BLaER1 treated with 17β-estradiol and CSF1 and Interleukin-3, amounts not matched to agents 10 nM and 100 nM (cell line): ENCODE measurements at regions not wholly inside any gene's neighbourhood (a gene's known extent, or its start where the extent isn't known, plus 50 kb on each side); places are given as distances from the start of the nearest gene placed in this dataset.
"Not testable (repeated sequence)": the region's sequence is repeated elsewhere in the genome, so short reads cannot be mapped to it uniquely, and the experiment has no call there.

Experiments used
- H3K27ac ChIP-seq, 11 experiments: shearing (Covaris generic); formaldehyde crosslinking; 2 replicates each; pipeline ENCODE4 v1.8.1; 2022
- H3K27me3 ChIP-seq, 11 experiments: shearing (Covaris generic); formaldehyde crosslinking; 2 replicates each; pipeline ENCODE4 v1.8.1; 2022
- H3K36me3 ChIP-seq, 11 experiments: shearing (Covaris generic); formaldehyde crosslinking; 2 replicates each; pipeline ENCODE4 v1.8.1; 2022
- H3K4me1 ChIP-seq, 10 experiments: shearing (Covaris generic); formaldehyde crosslinking; 2 replicates each; pipeline ENCODE4 v1.8.1; 2022
- H3K4me2 ChIP-seq, 11 experiments: shearing (Covaris generic); formaldehyde crosslinking; 2 replicates each; pipeline ENCODE4 v1.8.1; 2022
- H3K4me3 ChIP-seq, 10 experiments: shearing (Covaris generic); formaldehyde crosslinking; 2 replicates each; pipeline ENCODE4 v1.8.1; 2022
- H3K9ac ChIP-seq, 11 experiments: shearing (Covaris generic); formaldehyde crosslinking; 2 replicates each; pipeline ENCODE4 v1.8.1; 2022
- H3K9me3 ChIP-seq, 11 experiments: shearing (Covaris generic); formaldehyde crosslinking; replicated peaks in 1 of 11; 2 replicates each; pipeline ENCODE4 v1.8.1; 2022
- H4K20me1 ChIP-seq, 11 experiments: shearing (Covaris generic); formaldehyde crosslinking; 2 replicates each; pipeline ENCODE4 v1.8.1; 2022
- Cebpa-rat ChIP-seq, 11 experiments: shearing (Covaris generic); IDR thresholded peaks; 2 replicates each; pipeline ENCODE4 v1.8.1; 2022

GRCh38 chr5:125981016-125981415, 442.2 kb upstream of the GRAMD2B start:
- no peaks in the 10 kb centered on the region for H3K4me1 ChIP-seq
- H3K9me3 ChIP-seq: no peaks in the 10 kb centered on the region
- no peak overlapping the region for H3K4me2 ChIP-seq
- H3K36me3 ChIP-seq: no peaks in the 10 kb centered on the region
- no peak for TF ChIP-seq Cebpa-rat (IDR thresholded peaks at IDR 0.05)
- H3K4me3 ChIP-seq: no peak overlapping the region
- no peaks in the 10 kb centered on the region for H4K20me1 ChIP-seq
- H3K9ac ChIP-seq: no peak overlapping the region
- H3K27me3 ChIP-seq: no peaks in the 10 kb centered on the region
- H3K27ac ChIP-seq: no peak overlapping the region

GRCh38 chr5:125987677-125988255, 435.4 kb upstream of the GRAMD2B start:
- no peak for TF ChIP-seq Cebpa-rat (IDR thresholded peaks at IDR 0.05)
- no peaks in the 10 kb centered on the region for H3K4me1 ChIP-seq
- no peak overlapping the region for H3K4me3 ChIP-seq
- H3K36me3 ChIP-seq: no peaks in the 10 kb centered on the region
- H3K27me3 ChIP-seq: no peaks in the 10 kb centered on the region
- no peaks in the 10 kb centered on the region for H4K20me1 ChIP-seq
- H3K4me2 ChIP-seq: no peak overlapping the region
- H3K27ac ChIP-seq: no peak overlapping the region
- no peaks in the 10 kb centered on the region for H3K9me3 ChIP-seq
- no peak overlapping the region for H3K9ac ChIP-seq

GRCh38 chr5:125992050-125992449, 431.2 kb upstream of the GRAMD2B start:
- Histone ChIP-seq H3K4me3 (no peak overlapping the region), H3K9ac (no peak overlapping the region), H3K9me3 (no peaks in the 10 kb centered on the region), H3K27ac (no peak overlapping the region), H3K4me2 (no peak overlapping the region), H3K27me3 (no peaks in the 10 kb centered on the region), H3K4me1 (no peaks in the 10 kb centered on the region), H3K36me3 (no peaks in the 10 kb centered on the region), H4K20me1 (no peaks in the 10 kb centered on the region)
- no peak for TF ChIP-seq Cebpa-rat (IDR thresholded peaks at IDR 0.05)

- not testable (repeated sequence) for H4K20me1 ChIP-seq, H3K9ac ChIP-seq, H3K4me1 ChIP-seq, H3K27ac ChIP-seq, H3K9me3 ChIP-seq, H3K4me2 ChIP-seq, H3K4me3 ChIP-seq, H3K27me3 ChIP-seq, H3K36me3 ChIP-seq
Observed at GRCh38 chr5:125999271-126000030, 423.8 kb upstream of the GRAMD2B start.

DNA sequence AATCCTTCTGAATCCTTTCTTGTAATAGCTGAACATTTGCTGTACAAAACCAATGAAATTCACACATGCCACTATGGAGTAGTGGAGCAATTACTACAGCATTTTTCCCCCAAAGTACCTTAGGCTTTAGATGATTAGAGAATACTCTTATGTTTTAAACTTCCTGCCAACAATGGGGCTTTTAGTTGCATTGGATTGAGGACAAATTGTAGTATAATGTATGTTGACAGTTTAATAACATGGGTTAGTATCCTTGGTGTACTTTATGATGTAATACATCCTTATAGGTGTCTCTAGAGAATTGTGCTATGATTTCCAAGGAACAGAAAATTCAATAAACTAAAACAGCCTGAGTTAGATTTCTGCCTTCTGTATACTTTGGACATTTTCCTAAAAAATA, 422.7 kb upstream of the GRAMD2B start:
- Histone ChIP-seq H3K27me3 (no peaks in the 10 kb centered on the region), H3K4me3 (no peak overlapping the region), H3K9ac (no peak overlapping the region), H3K27ac (no peak overlapping the region), H3K36me3 (no peaks in the 10 kb centered on the region), H3K4me1 (no peaks in the 10 kb centered on the region), H3K9me3 (no peaks in the 10 kb centered on the region; a peak in 1 of 22 replicates), H3K4me2 (no peak overlapping the region), H4K20me1 (no peaks in the 10 kb centered on the region)
- no peak for TF ChIP-seq Cebpa-rat (IDR thresholded peaks at IDR 0.05)

DNA sequence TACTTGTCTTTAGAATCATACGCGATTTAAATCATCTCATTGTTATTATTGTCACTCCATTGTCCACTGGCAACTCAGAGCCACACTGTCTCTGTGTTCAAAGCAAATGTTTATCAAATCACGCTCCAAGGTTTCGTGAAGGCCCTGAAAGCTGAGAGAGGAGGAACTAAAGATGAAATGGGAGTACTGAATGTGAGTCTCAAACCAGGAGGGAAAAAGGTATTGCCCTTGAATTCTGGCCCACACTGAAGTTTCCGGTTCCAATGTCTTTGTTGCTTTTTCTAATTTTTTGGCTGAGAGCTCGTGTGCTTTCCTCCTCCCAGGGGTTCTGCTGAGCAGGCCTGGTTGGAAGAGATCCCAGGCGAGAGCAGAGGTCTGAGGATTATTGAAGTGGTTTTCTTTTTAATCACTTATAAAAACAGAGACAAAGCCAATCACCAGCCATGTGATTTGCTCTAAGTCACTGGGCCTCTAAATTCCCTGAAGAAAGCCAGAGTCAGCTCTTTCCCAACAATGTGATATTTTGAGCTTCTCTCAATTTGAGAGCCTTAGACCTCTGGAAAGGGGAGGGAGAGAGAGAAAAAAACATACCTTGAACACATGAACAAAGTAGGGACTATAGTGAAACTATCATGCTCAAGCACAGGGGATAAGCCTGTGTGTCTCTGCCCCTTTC, 420.8 kb upstream of the GRAMD2B start:
- H3K9me3 ChIP-seq: no peaks in the 10 kb centered on the region; a peak in 1 of 22 replicates
- no peaks in the 10 kb centered on the region for H3K27me3 ChIP-seq
- no peak overlapping the region for H3K4me2 ChIP-seq
- no peaks in the 10 kb centered on the region for H3K36me3 ChIP-seq
- H3K4me1 ChIP-seq: no peaks in the 10 kb centered on the region
- H3K4me3 ChIP-seq: no peak overlapping the region
- no peak for TF ChIP-seq Cebpa-rat (IDR thresholded peaks at IDR 0.05)
- no peaks in the 10 kb centered on the region for H4K20me1 ChIP-seq
- H3K9ac ChIP-seq: no peak overlapping the region
- no peak overlapping the region for H3K27ac ChIP-seq

DNA sequence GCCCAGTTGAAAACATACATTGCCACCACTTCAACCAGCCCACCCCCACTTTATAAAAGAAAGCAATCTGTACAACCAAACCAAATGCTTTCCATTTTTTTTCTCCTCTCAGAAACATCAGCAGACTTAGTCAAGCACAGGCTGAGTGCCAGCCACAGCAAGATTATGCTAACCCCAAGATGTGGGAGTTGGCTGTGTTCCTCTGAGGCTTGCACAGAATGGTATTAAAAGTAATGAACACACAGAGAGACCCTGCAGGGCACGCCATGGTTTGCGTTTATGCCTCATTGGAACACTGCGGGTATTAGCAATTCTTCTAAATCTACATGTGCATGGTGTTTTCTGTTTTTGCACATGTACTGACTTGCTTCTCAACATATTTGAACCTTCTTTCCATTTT, 419.9 kb upstream of the GRAMD2B start:
- Histone ChIP-seq H3K4me1 (no peaks in the 10 kb centered on the region), H3K4me2 (no peak overlapping the region), H3K4me3 (no peak overlapping the region), H4K20me1 (no peaks in the 10 kb centered on the region), H3K9me3 (no peaks in the 10 kb centered on the region), H3K27me3 (no peaks in the 10 kb centered on the region), H3K27ac (no peak overlapping the region), H3K36me3 (no peaks in the 10 kb centered on the region), H3K9ac (no peak overlapping the region)
- TF ChIP-seq Cebpa-rat (IDR thresholded peaks at IDR 0.05): no peak

DNA sequence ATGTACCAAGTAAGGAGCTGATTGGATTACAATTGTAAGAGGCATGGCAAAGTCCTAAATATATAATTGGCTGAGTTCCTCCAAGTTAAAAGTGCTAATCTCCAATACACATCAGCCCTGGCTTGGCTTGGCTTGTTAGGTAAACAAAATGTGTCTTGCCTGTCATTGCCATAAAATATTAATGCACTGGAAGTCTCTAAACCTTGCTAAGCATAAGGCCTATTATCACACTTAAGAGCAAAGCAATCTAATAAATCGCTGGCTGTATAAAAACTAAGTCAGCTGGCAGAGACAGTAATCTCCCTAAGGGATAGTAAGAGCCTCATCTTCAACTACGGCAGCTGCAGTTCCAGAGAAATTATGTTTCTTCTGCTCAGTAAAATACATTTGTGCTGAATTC, 418.6 kb upstream of the GRAMD2B start:
- Histone ChIP-seq H3K36me3 (no peaks in the 10 kb centered on the region), H3K27ac (no peak overlapping the region), H3K9me3 (no peaks in the 10 kb centered on the region), H3K4me3 (no peak overlapping the region), H3K4me2 (no peak overlapping the region), H4K20me1 (no peaks in the 10 kb centered on the region), H3K27me3 (no peaks in the 10 kb centered on the region), H3K4me1 (no peaks in the 10 kb centered on the region), H3K9ac (no peak overlapping the region)
- TF ChIP-seq Cebpa-rat (IDR thresholded peaks at IDR 0.05): no peak

- no peaks in the 10 kb centered on the region for H3K36me3 ChIP-seq
- TF ChIP-seq Cebpa-rat (IDR thresholded peaks at IDR 0.05): no peak
- H4K20me1 ChIP-seq: no peaks in the 10 kb centered on the region
- H3K4me3 ChIP-seq: no peak overlapping the region
- no peak overlapping the region for H3K27ac ChIP-seq
- H3K27me3 ChIP-seq: no peaks in the 10 kb centered on the region
- no peaks in the 10 kb centered on the region for H3K4me1 ChIP-seq
- no peak overlapping the region for H3K9ac ChIP-seq
- H3K4me2 ChIP-seq: no peak overlapping the region
- H3K9me3 ChIP-seq: no peaks in the 10 kb centered on the region
Observed at GRCh38 chr5:126007841-126008240, 415.4 kb upstream of the GRAMD2B start.

- H3K27me3 ChIP-seq: no peaks in the 10 kb centered on the region
- H3K36me3 ChIP-seq: no peaks in the 10 kb centered on the region
- no peak overlapping the region for H3K4me3 ChIP-seq
- no peaks in the 10 kb centered on the region for H4K20me1 ChIP-seq
- H3K4me1 ChIP-seq: peaks cover 0 to 3% (median 1%) of the 10 kb centered on the region in 10 experiments; a peak in 7 of 20 replicates
- no peak for TF ChIP-seq Cebpa-rat (IDR thresholded peaks at IDR 0.05)
- H3K4me2 ChIP-seq: no peak overlapping the region
- H3K27ac ChIP-seq: no peak overlapping the region
- no peaks in the 10 kb centered on the region for H3K9me3 ChIP-seq
- H3K9ac ChIP-seq: no peak overlapping the region
Observed at GRCh38 chr5:126009566-126009965, 413.6 kb upstream of the GRAMD2B start.

DNA sequence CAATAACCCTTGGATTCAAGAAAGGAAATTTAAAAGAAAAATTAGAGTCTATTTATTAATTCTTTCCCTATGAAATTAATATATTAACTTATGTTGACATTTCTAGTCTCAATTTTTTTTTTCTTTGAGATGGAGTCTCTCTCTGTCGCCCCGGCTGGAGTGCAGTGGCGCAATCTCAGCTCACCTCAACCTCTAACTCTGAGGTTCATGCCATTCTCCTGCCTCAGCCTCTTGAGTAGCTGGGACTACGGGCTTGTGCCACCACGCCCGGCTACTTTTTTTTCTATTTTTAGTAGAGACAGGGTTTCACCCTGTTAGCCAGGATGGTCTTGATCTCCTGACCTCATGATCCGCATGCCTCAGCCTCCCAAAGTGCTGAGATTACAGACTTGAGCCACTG, 411.7 kb upstream of the GRAMD2B start:
- H3K36me3 ChIP-seq, H3K4me3 ChIP-seq, H3K27ac ChIP-seq, H3K4me2 ChIP-seq, H3K9ac ChIP-seq, H3K27me3 ChIP-seq, H3K9me3 ChIP-seq, H4K20me1 ChIP-seq: not testable (repeated sequence)
- peaks cover 0 to 12% (median 6%) of the 10 kb centered on the region in 10 experiments; a peak in 8 of 20 replicates for H3K4me1 ChIP-seq
